GM18505 (cell line): ENCODE measurements at regions not wholly inside any gene's neighbourhood (a gene's known extent, or its start where the extent isn't known, plus 50 kb on each side); places are given as distances from the start of the nearest gene placed in this dataset.

Source experiments
- ATAC-seq: cut with Tn5 transposase; IDR thresholded peaks from one replicate; pipeline ENCODE4 v1.9.1; 2021; ENCODE audit not compliant: unreplicated experiment
- POLR2A ChIP-seq: IDR thresholded peaks from 4 replicates; pipeline ENCODE4 v1.6.1; 2011; ENCODE audit warnings: borderline replicate concordance; ENCODE audit not compliant: insufficient read depth, insufficient read length; ENCODE audit errors: extremely low read depth

- no peak for ATAC-seq
- no peak for TF ChIP-seq POLR2A
Measured at GRCh38 chr14:30252783-30253674, 305.9 kb upstream of the G2E3 start.

GRCh38 chr14:30256627-30257026, 302.3 kb upstream of the G2E3 start:
- no peak for TF ChIP-seq POLR2A
- no peak for ATAC-seq

- ATAC-seq: no peak
- TF ChIP-seq POLR2A: no peak
Measured at GRCh38 chr14:30257946-30258661, 300.9 kb upstream of the G2E3 start.

GRCh38 chr14:30260833-30261607, 297.9 kb upstream of the G2E3 start:
- no peak for TF ChIP-seq POLR2A
- no peak for ATAC-seq

- no peak for ATAC-seq
- TF ChIP-seq POLR2A: no peak
Measured at GRCh38 chr14:30264161-30264560, 294.8 kb upstream of the G2E3 start.

- ATAC-seq: no peak
- TF ChIP-seq POLR2A: no peak
Measured at GRCh38 chr14:30266290-30266689, 292.7 kb upstream of the G2E3 start.

- no peak for ATAC-seq
- TF ChIP-seq POLR2A: no peak
Measured at GRCh38 chr14:30267141-30267540, 291.8 kb upstream of the G2E3 start.

GRCh38 chr14:30270200-30271161, 288.5 kb upstream of the G2E3 start:
- no peak for TF ChIP-seq POLR2A
- peak; percentile 100 for ATAC-seq

GRCh38 chr14:30271811-30272323, 287.1 kb upstream of the G2E3 start:
- no peak for TF ChIP-seq POLR2A

GRCh38 chr14:30272848-30273832, 285.8 kb upstream of the G2E3 start:
- no peak for TF ChIP-seq POLR2A
- ATAC-seq: no peak

More at GRCh38 chr14:30271811-30272323, 287.1 kb upstream of the G2E3 start:
- no peak for ATAC-seq

GRCh38 chr14:30275604-30276003, 283.4 kb upstream of the G2E3 start:
- ATAC-seq: no peak
- no peak for TF ChIP-seq POLR2A
